GM12874 (cell line): ENCODE measurements at regions not wholly inside any gene's neighbourhood (a gene's known extent, or its start where the extent isn't known, plus 50 kb on each side); places are given as distances from the start of the nearest gene placed in this dataset.

ENCODE experiments used
- CTCF ChIP-seq: IDR thresholded peaks from 2 replicates; pipeline ENCODE4 v1.5.1; 2011; ENCODE audit warnings: low read depth, mild to moderate bottlenecking, control low read depth, low read length, moderate library complexity; ENCODE audit not compliant: insufficient read depth

- no peak for TF ChIP-seq CTCF
Measured at GRCh38 chr11:123325533-123325932, 104.5 kb upstream of the GRAMD1B start.

GRCh38 chr11:123323568-123323967 lies 106.5 kb upstream of the GRAMD1B start:
- TF ChIP-seq CTCF = no peak

GRCh38 chr11:123321636-123322035 lies 108.4 kb upstream of the GRAMD1B start:
- no peak for TF ChIP-seq CTCF

GRCh38 chr11:123318623-123319022 lies 111.4 kb upstream of the GRAMD1B start:
- no peak for TF ChIP-seq CTCF

GRCh38 chr11:123316003-123316402 lies 114.1 kb upstream of the GRAMD1B start:
- TF ChIP-seq CTCF = no peak

- no peak for TF ChIP-seq CTCF
Measured at GRCh38 chr11:123314972-123315371, 115.1 kb upstream of the GRAMD1B start.

GRCh38 chr11:123313262-123313661 lies 116.8 kb upstream of the GRAMD1B start:
- TF ChIP-seq CTCF = no peak

GRCh38 chr11:123308077-123308476 lies 113.0 kb upstream of the CLMP start:
- no peak for TF ChIP-seq CTCF
